Body of pancreas (tissue), 4 donors: ENCODE measurements at regions not wholly inside any gene's neighbourhood (a gene's known extent, or its start where the extent isn't known, plus 50 kb on each side); places are given as distances from the start of the nearest gene placed in this dataset.
"Not testable (repeated sequence)": the region's sequence is repeated elsewhere in the genome, so short reads cannot be mapped to it uniquely, and the experiment has no call there.

Source experiments
- CTCF ChIP-seq, 7 experiments: fragments of 450-650 bp in 4 of 7; fragments of 200-600 bp in 3 of 7; sonication (generic) in 3 of 7; IDR thresholded peaks; one replicate each; pipeline ENCODE4 v1.5.1; 2016 to 2019; ENCODE audit warnings: antibody characterized with exemption in 7 of 7
- POLR2A ChIP-seq, 3 donors: fragments of 450-650 bp; IDR thresholded peaks; one replicate each; pipeline ENCODE4 v1.6.1; 2016; ENCODE audit warnings: antibody characterized with exemption in 3 of 3, mild to moderate bottlenecking in 2 of 3

- TF ChIP-seq CTCF, POLR2A (IDR thresholded peaks at IDR 0.05): not testable (repeated sequence)
Observed at GRCh38 chr3:61494309-61494708, 67.1 kb upstream of the PTPRG start.
